NCI-H128 (cell line): ENCODE measurements at regions not wholly inside any gene's neighbourhood (a gene's known extent, or its start where the extent isn't known, plus 50 kb on each side); places are given as distances from the start of the nearest gene placed in this dataset.

Experiments used
- DNase-seq: peaks from one replicate; lab custom pipeline; 2025; ENCODE audit not compliant: unreplicated experiment; lab: John Stamatoyannopoulos, UW

- DNase-seq = no peak
These were observed 137.0 kb downstream of the PLPP3 start for GRCh38 chr1:56442290-56442877.

GRCh38 chr1:56441601-56442000, 137.8 kb downstream of the PLPP3 start:
- no peak for DNase-seq

- DNase-seq = no peak
These were observed 139.6 kb downstream of the PLPP3 start for GRCh38 chr1:56439610-56440264.

GRCh38 chr1:56438901-56439551, 140.3 kb downstream of the PLPP3 start:
- DNase-seq = no peak

GRCh38 chr1:56437959-56438358, 141.4 kb downstream of the PLPP3 start:
- no peak for DNase-seq

GRCh38 chr1:56436912-56437417, 142.4 kb downstream of the PLPP3 start:
- DNase-seq = no peak

- DNase-seq = no peak
These were observed 143.1 kb downstream of the PLPP3 start for GRCh38 chr1:56436296-56436695.

- no peak for DNase-seq
These were observed 143.7 kb downstream of the PLPP3 start for GRCh38 chr1:56435434-56436262.

- DNase-seq = no peak
These were observed 144.6 kb downstream of the PLPP3 start for GRCh38 chr1:56434740-56435139.

GRCh38 chr1:56434025-56434424, 145.3 kb downstream of the PLPP3 start:
- no peak for DNase-seq

GRCh38 chr1:56433056-56433577, 146.2 kb downstream of the PLPP3 start:
- DNase-seq = no peak

- DNase-seq = no peak
These were observed 147.0 kb downstream of the PLPP3 start for GRCh38 chr1:56432166-56432971.

- no peak for DNase-seq
These were observed 149.1 kb downstream of the PLPP3 start for GRCh38 chr1:56430141-56430839.

GRCh38 chr1:56429288-56429687, 150.1 kb downstream of the PLPP3 start:
- DNase-seq = no peak

- no peak for DNase-seq
These were observed 152.6 kb downstream of the PLPP3 start for GRCh38 chr1:56426587-56427381.

GRCh38 chr1:56425494-56426037, 153.8 kb downstream of the PLPP3 start:
- no peak for DNase-seq

- DNase-seq = no peak
These were observed 154.4 kb downstream of the PLPP3 start for GRCh38 chr1:56424744-56425493.

GRCh38 chr1:56423716-56424115, 155.6 kb downstream of the PLPP3 start:
- DNase-seq = no peak
